Renal pelvis (tissue), 1 donor: ENCODE measurements at regions not wholly inside any gene's neighbourhood (a gene's known extent, or its start where the extent isn't known, plus 50 kb on each side); places are given as distances from the start of the nearest gene placed in this dataset.

Source experiments
- DNase-seq: peaks from one replicate; pipeline ENCODE4 v3.0.0-alpha.2; 2013

- DNase-seq: no peak
Observed at GRCh38 chr3:94709249-94709902, 646.5 kb downstream of the NSUN3 start.

GRCh38 chr3:94714194-94714593 lies 651.3 kb downstream of the NSUN3 start:
- no peak for DNase-seq

GRCh38 chr3:94716326-94717018 lies 653.6 kb downstream of the NSUN3 start:
- no peak for DNase-seq

- DNase-seq: no peak
Observed at GRCh38 chr3:94734206-94734605, 671.3 kb downstream of the NSUN3 start.

GRCh38 chr3:94735354-94735753 lies 672.5 kb downstream of the NSUN3 start:
- no peak for DNase-seq

- no peak for DNase-seq
Observed at GRCh38 chr3:94737116-94737515, 674.3 kb downstream of the NSUN3 start.

- DNase-seq: no peak
Observed at GRCh38 chr3:94739420-94739819, 676.6 kb downstream of the NSUN3 start.

GRCh38 chr3:94758751-94759150 lies 695.9 kb downstream of the NSUN3 start:
- DNase-seq: no peak

GRCh38 chr3:94772402-94772801 lies 709.5 kb downstream of the NSUN3 start:
- DNase-seq: no peak

- no peak for DNase-seq
Observed at GRCh38 chr3:94775746-94776145, 712.9 kb downstream of the NSUN3 start.

GRCh38 chr3:94776401-94776915 lies 713.6 kb downstream of the NSUN3 start:
- DNase-seq: no peak

- no peak for DNase-seq
Observed at GRCh38 chr3:94778289-94778688, 715.4 kb downstream of the NSUN3 start.

GRCh38 chr3:94778814-94779494 lies 716.1 kb downstream of the NSUN3 start:
- no peak for DNase-seq

GRCh38 chr3:94779699-94780098 lies 716.8 kb downstream of the NSUN3 start:
- DNase-seq: no peak

GRCh38 chr3:94784274-94784673 lies 721.4 kb downstream of the NSUN3 start:
- DNase-seq: no peak

GRCh38 chr3:94787066-94787465 lies 724.2 kb downstream of the NSUN3 start:
- no peak for DNase-seq

GRCh38 chr3:94787734-94788270 lies 724.9 kb downstream of the NSUN3 start:
- DNase-seq: peak; percentile 15

GRCh38 chr3:94794563-94794962 lies 731.7 kb downstream of the NSUN3 start:
- DNase-seq: no peak

GRCh38 chr3:94799420-94800060 lies 736.7 kb downstream of the NSUN3 start:
- DNase-seq: no peak

GRCh38 chr3:94811836-94812235 lies 749.0 kb downstream of the NSUN3 start:
- no peak for DNase-seq

- DNase-seq: no peak
Observed at GRCh38 chr3:94821241-94821640, 758.4 kb downstream of the NSUN3 start.

- DNase-seq: no peak
Observed at GRCh38 chr3:94822298-94822697, 759.4 kb downstream of the NSUN3 start.
